ENCODE measurements at regions not wholly inside any gene's neighbourhood (a gene's known extent, or its start where the extent isn't known, plus 50 kb on each side); places are given as distances from the start of the nearest gene placed in this dataset.
"Not testable (repeated sequence)": the region's sequence is repeated elsewhere in the genome, so short reads cannot be mapped to it uniquely, and the experiment has no call there.

DNA sequence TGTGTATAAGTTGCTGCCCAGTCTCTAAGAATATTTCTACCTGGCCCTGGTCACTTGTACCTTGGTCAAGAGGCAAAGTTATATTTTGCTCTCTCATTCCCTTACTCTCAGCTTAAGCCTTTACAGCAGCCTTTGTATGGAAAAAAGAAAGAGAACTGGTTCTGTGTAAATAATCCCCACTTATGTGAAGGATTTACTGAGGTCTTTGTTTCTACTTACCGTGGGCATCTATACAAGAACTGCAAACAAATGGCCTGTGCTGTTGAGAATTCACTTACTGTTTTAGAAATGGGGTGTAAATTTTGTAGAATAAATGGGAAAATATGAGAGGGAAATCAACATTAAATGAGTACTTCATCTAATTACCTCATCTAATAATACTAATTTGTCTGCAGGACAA, 267.4 kb downstream of the PCDH20 start:
- DNase-seq (ENCODE audit: low spot score): no peak
- intact Hi-C loops (cut with DNase I): loop anchor here in 1 of 2 donors (2.0 kb wide), 1 partner anchor 49 kb away; no protein-coding TSS in a partner anchor

DNA sequence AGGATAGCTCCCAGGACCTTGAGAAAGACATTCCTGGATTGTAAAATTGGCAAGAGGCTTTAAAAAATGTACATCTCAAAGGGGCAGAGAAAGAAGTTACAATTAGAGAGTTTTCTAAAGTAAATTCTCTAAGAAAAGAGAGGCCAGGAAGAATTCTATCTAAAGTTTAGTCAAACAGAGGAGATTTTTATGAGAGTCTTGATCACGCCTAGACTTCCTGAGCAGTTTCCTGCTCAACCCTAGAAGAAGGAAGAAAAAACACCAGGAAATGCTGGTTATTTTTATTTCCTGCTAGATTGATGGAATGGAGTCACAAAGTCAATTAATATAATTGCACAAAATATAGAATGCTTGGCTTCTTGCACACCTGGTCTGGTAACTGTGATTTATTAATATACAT, 269.1 kb downstream of the PCDH20 start:
- intact Hi-C loops (cut with DNase I): no loop called here

DNA sequence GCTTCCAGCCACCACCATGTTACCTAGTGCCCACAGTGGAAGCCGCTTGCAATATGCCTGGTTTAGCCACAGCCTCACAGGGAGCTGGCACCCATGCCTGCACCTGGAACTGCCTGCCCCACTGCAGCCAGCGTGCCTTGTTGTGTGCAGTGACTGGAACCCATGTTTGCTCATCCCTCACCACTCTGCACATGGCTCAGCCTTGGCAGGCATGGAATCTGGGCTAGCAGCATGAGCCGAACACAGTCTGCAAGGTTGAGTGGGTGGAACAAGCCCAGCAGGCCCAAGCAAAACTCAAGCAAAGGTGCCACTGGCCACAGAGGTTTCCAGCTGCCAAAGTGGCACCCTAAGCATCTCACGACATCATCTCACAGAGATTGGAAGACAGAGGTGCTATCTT, 269.5 kb downstream of the PCDH20 start:
- no peak for DNase-seq (ENCODE audit: low spot score)

More for the DNA sequence above, 269.1 kb downstream of the PCDH20 start:
- no peak for DNase-seq (ENCODE audit: low spot score)

DNA sequence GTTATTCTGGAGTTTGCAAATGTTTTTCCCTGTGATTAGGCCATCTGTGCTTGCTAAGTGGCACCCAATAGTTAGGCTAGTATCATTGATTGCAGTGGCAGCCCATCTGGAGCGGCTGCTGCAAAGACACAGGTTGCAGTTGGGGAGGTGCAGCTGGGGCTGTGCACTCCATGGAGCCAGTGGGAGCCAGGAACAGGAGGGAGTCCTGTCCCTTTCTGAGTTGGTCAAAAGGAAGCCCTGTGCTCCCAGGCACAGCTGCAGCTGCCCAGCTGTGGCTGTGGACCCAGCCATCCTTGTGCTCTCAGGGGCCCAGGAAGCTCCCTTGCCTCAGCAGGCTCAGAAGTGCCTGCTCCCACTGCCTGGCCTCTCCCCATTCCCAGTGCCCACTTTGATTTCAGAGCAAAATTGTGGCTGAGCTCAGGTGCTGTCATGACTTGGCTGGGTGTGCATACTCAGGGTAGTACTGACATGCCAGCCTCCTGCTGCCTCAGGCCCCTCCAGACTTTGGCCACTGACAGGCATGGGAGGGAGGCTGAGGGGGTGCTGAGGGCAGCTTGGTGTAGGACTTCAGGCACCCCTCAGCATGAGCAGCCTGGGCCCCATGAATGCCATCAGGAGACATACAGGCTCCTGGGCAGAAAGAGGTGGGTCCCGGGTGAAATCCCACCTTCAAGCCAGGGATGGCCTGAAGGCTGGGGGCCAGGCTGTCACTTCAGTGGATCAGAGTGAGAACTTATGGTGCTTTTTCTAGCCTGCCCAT, 270.6 kb downstream of the PCDH20 start:
- intact Hi-C loops (cut with DNase I): no loop called here
- DNase-seq (ENCODE audit: low spot score): peak; percentile 61

More for the DNA sequence above, 269.5 kb downstream of the PCDH20 start:
- intact Hi-C loops (cut with DNase I): no loop called here

DNA sequence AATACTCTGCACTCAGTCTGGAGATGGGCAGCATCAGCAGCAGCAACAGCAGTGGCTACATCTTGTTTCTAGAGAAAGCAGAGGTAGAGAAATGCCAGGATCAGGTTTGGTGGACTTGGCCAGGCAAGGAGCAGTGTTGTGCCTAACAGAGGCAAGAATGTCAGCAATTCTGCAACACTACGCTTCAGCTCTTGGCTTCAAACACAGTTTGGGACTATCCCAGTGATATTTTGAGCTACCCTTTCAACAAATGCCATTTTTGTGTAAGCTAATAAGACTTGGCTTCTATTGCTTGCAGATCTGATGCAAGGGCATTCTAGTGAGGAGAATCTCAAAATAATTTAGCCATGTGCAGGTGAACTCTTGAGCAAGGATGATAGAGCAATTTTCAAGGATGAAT, 271.3 kb downstream of the PCDH20 start:
- no peak for DNase-seq (ENCODE audit: low spot score)
- intact Hi-C loops (cut with DNase I): no loop called here

DNA sequence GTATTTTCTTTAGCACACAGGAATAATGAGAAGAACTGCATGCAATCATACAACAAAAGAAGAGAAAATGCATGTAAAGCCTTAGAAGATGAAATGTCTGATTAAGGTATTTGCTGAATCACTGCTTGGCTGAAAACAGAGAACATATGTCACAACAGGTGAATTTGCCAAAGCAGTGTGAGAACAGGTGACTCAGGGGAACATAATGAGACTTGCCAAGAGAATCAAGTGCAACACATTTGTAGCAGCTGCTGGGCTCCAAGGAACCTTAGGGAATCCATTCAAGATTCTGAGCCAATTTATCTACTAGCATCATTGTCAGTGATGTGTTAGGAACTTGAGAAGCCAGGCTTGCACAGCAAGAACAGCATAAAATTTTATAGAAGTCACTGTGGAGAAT, 273.1 kb downstream of the PCDH20 start:
- no peak for DNase-seq (ENCODE audit: low spot score)
- intact Hi-C loops (cut with DNase I): no loop called here

DNA sequence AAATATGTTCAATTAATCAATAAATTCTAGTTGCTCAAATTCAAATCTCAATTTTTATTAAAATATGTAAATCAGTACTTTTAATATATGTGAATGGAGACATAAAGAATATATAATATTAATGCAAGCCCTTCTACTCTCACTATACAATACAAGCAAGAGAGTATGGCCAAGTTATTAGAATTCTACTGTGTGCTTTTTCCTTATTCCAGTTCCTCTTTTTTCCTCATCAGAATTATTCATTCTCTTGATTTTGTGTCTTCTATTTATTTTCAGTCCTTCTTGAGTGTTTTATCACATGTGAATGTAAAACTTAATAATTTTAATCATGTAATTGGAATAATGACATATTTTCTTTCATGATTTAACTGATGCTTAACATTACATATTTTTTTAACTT, 276.8 kb downstream of the PCDH20 start:
- intact Hi-C loops (cut with DNase I): no loop called here
- no peak for DNase-seq (ENCODE audit: low spot score)

DNA sequence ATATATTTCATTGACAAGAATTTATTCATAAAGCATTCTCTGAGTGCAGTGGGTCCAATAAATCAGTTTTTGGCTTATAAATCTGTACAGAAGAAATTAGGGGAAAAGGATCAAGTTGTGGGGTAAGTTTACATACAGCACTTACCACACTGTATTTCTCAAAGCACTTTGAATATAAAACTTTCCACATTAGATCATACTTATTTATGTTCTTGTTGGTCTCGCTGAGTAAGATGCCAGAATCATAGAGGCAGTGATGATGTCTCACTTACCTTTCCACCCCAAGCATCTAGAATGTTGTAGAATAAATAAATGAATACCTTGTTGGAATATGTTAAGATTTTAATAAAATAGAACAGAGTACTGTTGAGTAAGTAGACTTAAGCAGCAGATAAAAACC, 279.1 kb downstream of the PCDH20 start:
- DNase-seq (ENCODE audit: low spot score): no peak
- intact Hi-C loops (cut with DNase I): no loop called here

DNA sequence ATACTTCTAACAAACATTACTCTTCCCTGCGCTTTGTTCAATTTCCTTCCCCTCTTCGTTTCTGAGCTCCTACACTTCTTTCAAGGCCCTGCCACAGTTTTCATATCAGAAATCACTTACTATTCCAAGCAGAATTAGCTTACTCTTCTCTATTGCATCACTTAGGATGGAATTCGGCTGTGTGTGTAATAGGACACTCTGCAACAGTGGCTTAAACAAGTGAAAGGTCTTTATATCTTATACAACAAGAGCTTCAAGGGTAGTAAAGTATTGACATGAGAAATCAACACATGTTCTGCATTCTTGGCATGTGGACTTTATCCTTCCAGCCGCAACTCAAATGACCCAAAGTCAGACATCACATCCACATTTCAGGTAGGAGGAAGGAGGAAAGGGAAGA, 279.6 kb downstream of the PCDH20 start:
- intact Hi-C loops (cut with DNase I): no loop called here
- DNase-seq (ENCODE audit: low spot score): no peak

DNA sequence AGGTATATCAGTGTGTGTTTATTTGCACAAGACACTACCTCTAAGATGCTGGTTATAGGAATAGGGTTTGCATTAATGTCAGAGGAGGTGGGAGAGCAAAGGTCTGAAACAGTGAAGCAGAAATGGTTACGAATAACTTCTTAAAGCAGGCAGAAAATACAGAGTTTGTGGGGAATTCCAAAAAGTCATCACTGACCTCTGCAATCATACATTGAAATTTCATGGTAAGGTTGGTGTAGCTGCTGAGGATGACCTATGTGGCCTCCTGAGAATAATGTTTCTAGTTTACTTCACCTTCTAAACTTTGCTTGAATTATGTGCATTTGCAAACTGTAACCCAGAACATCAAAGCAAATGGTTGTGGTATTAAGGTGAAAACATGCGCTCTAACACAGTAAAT, 280.1 kb downstream of the PCDH20 start:
- intact Hi-C loops (cut with DNase I): no loop called here
- DNase-seq (ENCODE audit: low spot score): no peak

DNA sequence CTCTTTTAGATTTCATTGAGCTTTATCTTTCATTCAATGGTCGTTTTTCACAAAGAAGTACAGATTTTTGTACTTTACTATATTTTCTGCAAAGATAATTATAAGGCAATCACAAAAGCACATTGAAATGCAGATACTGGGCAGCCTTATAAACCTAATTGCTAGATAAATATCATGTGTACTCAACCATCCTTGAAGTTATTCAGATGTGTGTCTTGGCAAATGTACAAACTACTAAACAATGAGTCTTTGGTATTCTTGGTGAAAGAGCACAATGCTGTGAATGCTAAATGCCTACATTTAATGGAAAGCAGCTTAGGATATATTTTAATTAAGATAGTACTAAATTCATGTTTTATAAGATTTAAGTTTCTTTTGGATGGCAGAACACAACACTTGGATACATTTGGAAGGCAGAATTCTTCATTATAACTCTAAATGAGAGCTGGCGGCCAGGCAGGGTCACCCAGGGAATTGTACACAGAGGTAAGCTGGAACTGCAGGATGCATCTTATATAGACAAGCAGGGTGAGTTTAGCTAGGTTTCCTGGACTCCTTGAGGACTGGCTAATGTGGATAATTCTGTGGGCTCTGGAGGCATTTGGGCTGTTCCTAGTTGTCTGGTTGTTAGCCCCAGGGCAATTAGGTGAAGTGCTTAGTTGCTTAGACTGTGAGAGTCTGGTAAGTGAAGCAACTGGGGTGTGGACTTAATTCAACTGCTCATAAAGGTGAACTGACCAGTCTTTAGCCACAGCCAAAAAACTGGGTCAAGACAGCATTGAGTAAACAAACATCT, 286.6 kb downstream of the PCDH20 start:
- no peak for DNase-seq (ENCODE audit: low spot score)
- intact Hi-C loops (cut with DNase I): no loop called here

DNA sequence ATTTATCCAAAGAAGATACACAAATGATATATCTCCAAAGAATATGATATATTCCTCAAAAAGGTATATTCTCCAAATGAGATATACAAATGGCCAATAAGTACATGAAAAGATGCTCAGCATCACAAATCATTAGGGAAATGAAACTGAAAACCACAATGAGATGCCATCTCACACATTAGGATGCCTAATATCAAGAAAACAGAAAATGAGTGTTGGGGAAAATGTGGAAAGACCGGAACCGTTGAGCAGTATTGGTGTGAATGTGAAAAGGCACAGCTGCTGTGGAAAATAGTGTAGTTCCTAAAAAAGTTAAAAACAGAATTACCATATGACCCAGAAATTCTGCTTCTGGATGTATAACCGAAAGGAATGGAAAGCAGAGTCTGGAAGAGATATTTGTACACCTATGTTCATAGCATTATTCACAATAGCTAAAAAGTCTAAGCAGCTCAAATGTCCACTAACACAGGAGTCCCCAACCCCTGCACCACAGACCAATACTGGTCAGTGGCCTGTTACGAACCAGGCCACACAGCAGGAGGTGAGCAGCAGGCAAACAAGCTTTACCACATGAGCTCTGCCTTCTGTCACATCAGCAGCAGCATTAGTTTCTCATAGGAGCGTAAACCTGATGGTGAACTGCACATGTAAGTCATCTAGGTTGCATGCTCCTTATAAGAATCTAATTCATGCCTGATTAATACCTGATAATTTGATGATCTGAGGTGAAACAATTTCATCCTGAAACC, 291.9 kb downstream of the PCDH20 start:
- DNase-seq (ENCODE audit: low spot score): no peak
- intact Hi-C loops (cut with DNase I): no loop called here

DNA sequence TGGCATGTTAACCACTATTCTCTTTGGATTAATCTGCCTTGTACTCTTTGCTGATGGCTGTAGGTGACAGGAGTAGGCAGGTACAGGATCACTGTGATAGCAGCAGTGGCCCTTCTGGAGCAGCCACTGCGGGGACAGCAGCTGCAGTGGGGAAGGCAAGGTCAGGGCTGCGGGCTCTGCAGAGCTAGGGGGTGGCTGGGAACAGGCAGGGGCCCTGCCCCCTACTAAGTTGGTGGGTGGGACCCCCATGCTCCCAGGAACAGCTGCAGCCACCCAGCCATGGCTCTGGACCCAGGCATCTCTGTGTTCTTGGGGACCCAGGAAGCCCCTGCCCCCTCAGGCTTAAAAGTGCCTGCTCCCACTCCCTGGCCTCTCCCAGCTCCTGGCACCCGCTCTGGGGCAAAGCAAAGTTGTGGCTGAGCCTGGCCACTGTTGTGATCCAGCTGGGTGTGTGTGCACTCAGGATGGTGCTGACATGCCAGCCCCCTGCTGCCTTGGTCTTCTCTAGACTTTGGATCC, 302.4 kb downstream of the PCDH20 start:
- intact Hi-C loops (cut with DNase I): no loop called here
- no peak for DNase-seq (ENCODE audit: low spot score)

DNA sequence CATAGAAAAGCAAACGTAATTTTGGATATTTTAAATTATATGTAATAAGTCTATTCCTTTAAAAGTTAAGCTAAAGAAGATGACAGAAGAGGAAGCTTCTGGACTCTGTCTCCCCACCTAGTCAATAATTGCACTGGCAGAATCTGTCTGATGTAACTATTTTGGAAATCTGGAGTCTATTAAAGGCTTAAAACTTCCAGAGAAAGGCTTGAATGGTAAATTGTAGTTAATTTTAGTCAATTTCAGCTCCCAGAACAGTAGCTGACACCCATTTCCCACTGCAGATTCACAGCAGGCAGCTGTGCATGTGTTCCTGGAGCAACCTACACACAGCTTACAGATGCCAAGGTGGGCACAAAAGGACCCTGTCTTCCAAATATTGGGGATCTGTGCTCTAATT, 304.1 kb downstream of the PCDH20 start:
- intact Hi-C loops (cut with DNase I): no loop called here
- no peak for DNase-seq (ENCODE audit: low spot score)

DNA sequence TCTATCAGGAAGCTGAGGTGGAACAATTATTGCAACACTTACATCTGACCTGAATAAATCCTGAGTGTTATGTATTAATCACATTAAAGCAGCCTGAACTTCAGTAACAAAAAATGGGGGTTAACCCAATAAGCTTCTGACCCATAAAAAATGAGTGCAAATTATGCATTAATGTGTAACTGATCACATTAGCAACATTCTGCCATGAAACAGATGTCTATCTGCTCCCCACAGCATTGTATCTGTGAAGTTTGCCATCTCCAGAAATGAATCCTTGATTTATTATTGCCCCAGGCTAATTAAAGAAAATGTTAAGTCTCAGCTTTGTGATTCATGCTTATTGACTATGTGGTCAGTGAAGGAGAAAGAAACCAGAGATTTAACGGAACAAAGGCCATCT, 304.9 kb downstream of the PCDH20 start:
- no peak for DNase-seq (ENCODE audit: low spot score)
- intact Hi-C loops (cut with DNase I): no loop called here

DNA sequence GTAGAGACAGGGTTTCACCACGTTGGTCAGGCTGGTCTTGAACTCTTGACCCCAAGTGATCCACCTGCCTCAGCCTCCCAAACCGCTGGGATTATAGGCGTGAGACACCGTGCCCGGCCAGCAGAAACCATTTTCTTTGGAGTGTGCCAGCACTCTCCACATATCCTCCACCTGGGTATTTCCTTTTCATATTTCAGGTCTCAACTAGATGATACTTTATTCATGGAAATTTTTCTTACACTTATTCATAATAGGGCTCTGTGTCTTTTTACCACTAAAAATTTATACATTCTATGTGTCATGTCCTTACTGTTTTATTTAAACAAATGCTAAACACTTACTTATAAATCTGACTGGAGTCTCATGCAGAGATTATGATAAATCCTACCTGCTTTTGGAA, 305.9 kb downstream of the PCDH20 start:
- intact Hi-C loops (cut with DNase I): no loop called here
- no peak for DNase-seq (ENCODE audit: low spot score)

DNA sequence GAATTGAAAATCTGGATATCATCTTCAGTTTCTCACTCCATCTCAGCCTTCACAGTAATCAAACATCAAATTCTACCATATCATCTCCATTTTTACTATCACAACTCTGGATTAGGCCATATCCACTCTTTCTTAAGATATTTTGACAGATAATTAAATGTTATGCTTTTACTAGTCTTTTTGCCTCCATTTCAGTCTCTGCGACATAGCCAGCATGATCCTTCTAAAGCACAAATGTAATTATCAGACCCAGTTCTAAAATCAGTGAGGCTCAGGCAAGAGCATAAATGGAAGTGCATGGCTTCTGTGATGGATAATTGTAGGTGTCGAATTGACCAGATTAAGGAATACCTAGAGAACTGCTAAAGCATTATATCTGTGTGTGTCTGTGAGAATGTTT, 307.7 kb downstream of the PCDH20 start:
- intact Hi-C loops (cut with DNase I): no loop called here
- DNase-seq (ENCODE audit: low spot score): no peak

DNA sequence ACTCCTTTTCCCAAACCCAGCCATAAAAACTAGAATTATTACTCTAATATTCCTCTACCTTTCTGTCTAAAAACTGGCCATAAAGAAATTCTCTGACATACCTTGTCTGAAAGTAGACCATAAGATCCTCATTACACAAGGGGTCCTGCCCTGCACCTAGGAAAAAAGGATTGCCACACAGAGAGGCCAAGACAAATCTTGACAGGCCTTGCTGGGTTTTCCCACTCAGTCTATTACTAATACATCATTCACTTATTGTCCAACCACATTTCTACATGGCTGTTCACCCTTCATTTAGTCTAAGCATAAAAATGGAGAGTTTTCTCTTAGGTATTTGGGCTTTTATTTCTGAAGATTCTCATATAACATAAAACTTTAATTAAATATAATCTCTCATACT, 319.8 kb downstream of the PCDH20 start:
- DNase-seq (ENCODE audit: low spot score): no peak
- intact Hi-C loops (cut with DNase I): no loop called here

DNA sequence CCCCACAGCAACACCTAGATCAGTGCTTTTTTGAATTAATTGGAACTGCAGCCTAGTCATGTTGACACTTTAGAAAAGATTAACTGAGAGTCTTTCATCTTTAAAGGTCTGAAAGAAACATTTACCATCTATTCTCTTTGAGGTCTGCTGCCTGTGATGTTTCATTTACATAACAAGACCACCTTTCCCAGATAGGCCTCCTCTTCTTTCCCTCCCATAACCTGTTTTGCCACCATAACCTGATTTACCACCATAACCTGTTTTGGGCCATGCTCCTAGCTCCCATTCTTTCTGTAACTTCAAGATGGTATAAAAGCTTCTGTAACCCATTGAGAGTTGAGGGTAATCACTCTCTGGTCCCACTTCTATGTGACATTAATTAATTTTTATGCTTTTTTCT, 320.8 kb downstream of the PCDH20 start:
- intact Hi-C loops (cut with DNase I): no loop called here
- DNase-seq (ENCODE audit: low spot score): no peak

DNA sequence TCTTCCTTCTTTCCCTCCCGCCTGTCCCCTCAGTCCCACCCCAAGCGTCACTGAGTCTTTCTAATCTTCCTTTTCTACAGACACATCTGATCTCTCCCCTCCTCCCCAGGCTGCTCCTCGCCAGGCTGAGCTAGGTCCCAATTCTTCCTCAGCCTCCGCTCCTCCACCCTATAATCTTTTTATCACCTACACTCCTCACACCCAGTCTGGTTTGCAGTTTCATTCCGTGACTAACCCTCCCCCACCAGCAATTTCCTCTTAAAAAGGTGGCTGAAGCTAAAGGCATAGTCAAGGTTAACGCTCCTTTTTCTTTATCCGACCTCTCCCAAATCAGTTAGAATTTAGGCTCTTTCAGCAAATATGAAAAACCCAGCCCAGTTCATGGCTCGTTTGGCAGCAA, 325.8 kb downstream of the PCDH20 start:
- intact Hi-C loops (cut with DNase I); DNase-seq (ENCODE audit: low spot score): not testable (repeated sequence)
